ENCODE measurements at regions not wholly inside any gene's neighbourhood (a gene's known extent, or its start where the extent isn't known, plus 50 kb on each side); places are given as distances from the start of the nearest gene placed in this dataset.
"Not testable (repeated sequence)": the region's sequence is repeated elsewhere in the genome, so short reads cannot be mapped to it uniquely, and the experiment has no call there.

DNA sequence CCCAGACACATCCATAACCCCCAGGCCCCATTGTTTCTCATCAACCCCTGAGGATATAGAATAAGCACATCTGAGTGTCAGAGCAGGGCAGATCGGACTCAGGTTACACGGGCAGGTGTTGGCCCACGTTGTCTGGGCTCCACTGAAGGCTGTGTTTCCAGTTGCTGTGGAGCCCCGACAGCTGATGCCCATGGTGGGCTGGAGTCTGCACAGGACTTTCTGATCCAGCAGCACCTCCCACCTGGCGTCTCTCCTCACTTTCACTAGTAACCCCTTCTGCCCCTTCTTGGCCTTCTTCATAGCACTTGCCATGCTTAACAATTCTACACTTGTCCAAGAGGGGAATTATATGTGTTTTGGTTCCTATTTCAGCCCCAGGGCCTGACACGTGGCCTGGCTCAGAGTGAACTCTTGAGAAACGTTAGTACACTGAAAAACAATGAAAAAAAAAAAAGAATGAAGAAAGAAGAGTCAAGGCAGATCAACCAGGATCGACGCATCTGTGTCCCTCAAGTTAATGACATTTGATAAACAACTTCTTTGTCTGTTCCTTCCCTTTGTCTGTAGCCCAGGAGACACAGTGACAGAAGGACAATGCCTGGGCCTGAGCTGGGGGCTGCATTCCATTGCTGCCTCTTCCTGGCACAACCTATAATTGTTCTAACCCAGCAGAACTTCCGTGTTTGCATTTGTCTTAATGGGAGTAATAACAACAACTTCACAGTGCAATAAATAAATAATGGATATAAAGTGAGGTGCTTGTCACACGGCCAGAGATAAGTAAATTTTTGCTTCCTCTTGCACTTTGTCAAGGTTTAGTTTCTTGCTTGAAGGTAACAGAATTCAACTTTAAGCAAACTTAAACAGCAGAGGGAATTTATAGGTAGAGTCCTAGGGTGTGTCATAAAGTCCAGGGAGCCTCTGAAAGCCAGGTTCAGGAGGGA, 224.2 kb upstream of the SSTR4 start:
- no peak overlapping the region for H3K27ac ChIP-seq
- DNase-seq (ENCODE audit: low read depth, low spot score), result no peak

DNA sequence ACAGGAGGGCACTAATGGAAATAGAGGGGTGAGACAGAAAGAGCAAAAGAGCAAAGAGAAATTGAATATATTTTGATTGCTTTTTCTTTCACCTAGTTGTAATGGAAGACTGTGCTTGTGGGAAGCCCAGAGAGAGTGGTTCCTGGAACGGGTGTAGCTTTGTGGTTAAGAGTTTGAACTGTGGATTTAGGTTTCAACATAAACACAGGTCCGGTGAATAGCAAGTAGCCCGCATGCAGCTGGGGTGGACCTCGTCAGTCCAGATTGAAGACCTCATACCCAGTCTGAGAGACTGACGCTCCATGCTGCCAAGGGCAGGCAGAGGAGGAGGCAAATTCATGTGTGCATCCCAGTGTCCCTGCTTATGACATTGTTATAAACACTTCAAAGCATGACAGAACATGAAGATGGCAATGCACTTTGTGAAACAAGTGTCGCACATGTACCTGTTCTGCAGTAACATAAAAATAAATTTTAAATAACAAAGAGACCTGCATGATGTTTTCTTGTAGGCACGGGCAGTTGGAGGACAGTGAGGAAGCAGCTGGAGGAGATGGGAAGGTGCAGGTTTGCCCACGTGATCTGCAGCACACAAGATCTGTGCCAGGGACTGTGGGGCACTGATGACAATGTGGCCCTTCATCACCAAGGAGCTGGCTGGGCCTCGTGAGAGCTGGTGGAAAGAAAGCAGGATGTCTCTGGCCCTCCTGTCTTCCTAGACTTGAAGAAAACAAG, 220.5 kb upstream of the SSTR4 start:
- H3K27ac ChIP-seq, result no peak overlapping the region
- DNase-seq (ENCODE audit: low read depth, low spot score), result no peak

DNA sequence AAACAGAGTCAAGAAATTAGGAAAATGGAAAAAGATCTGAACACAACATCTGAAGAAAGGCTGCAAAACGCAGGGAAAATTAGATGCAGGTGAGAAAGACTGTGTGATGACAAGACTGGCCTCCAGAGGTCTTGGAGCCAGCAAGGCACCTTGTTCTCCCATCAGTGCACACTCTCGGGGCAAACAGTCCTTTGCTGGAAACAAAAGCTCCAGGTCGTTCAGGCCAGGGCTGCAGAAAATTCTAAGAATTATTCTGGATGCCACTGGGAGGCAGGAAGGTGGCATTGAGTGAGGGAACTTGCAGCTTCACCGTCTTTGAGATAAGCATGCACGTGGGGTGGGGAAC, 219.9 kb upstream of the SSTR4 start:
- DNase-seq (ENCODE audit: low read depth, low spot score), result no peak
- no peak overlapping the region for H3K27ac ChIP-seq

DNA sequence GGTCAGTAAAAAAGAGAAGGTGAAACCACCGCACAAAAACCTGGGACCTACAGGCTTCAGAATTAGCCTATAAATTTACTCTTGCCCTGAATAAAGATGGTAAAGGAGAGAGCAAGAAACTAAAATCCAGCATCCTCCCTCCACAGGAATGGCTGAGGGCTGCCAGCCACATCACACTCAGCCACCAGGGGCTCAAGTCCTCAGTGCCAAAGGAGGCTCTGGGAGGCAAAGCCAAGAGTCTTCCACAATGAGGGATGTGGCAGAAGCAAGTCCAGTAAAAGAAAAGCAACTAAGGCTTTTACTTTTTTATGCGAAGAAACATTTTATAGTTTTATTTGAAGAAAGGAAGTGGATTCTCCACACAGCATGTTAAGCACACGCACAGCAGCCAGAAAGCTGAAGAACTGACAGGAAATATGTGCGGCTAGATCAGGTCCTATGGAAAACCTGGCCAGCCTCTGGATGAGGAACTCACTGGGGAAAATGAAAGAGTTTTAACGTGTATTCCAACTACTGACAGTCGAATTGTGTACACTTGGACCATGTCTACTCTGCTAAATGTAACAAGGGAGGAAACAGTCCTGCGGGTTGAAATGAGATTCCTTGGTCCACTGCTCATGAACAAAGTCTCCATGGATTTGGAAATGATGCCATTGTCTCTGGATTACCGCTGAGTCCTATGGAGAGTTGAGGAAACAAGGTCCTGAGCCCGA, 219.4 kb upstream of the SSTR4 start:
- no peak overlapping the region for H3K27ac ChIP-seq
- DNase-seq (ENCODE audit: low read depth, low spot score), result no peak

DNA sequence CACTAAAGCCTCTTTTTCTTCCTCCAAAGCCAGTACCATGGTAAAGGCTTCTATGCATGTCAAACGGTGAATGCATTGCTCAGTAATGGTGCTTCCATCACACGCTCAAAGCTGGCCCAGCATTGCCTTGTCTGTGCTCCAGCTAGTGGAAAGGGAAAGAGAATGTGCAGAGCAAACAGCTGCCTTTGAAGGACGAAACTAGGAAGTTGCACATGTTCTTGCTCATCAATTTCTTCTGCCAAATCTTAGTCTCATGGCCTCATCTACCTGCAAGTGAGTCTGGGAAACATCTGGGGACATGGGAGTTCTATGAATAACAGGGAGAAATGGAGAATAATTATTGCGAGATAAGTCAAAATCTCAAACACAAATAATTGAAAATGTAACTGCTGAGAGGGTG, 216.5 kb upstream of the SSTR4 start:
- no peak for DNase-seq (ENCODE audit: low read depth, low spot score)
- no peak overlapping the region for H3K27ac ChIP-seq

DNA sequence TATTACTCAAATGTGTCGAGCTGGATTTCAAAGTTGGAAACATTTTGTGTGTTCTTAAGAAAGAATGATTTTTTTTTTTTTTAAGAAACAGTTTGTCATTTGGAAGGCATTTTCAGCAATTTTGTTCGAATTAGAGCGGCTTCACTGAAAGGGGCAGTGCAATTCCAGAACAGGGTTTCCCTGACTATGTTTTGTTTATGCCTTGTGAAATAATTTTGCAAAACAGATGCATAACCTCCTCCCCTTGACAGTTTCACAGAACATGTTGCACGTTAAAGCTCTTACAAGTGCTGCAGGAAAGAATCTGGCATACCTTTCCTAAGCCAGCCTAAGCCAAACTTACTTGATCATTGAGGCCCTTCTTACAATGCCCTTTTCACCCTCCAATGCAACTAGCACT, 216.0 kb upstream of the SSTR4 start:
- DNase-seq (ENCODE audit: low read depth, low spot score), result no peak
- no peak overlapping the region for H3K27ac ChIP-seq

DNA sequence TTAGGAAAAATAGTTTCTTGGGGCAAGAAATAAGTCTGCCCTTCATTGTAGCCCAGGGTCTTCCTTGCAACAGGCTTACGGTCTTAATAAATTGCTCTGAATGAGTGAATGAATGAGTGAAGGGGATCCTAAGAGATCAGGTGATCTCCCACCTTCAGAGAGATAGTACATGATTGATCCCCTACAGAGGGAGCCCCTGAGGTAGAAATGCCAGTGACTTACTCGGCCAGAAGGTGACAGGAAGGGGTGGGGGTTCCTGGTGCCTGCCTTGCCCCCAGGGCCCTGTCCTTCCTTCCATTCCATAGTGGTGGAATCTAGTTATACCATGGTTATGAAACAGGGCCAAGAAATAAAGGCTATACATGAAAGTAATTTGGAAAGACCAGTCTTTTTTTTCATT, 215.3 kb upstream of the SSTR4 start:
- DNase-seq (ENCODE audit: low read depth, low spot score), result no peak
- no peak overlapping the region for H3K27ac ChIP-seq

DNA sequence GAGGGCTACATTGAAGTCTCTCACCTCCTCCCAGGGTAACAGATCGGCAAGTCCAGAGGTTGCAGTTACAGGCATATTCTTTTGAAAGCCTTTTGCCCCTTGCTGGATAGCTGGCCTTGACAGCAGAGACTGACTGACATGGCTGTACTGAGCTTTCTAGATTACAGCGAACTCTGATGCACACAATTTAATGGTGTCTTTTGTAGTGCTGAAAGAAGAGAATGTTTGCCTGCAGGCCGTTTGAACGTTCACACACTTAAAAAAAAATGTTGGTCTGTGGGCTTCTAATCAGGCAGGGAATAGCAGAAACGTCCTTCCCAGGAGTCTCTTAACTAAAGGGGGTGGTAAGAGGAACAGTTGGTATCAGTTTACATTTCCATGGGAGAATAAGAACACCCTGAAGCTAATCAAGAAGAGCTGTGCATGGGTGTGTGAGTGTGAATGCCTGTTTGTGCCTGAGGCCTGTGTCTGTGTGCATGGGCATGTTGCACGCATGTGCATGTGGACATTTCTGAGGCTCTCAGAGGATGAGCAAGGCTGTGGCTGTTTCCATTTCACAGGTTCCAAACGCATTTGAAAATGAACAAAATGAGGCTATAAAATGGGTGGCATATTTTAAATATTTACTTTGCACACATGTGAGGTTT, 213.9 kb upstream of the SSTR4 start:
- no peak for DNase-seq (ENCODE audit: low read depth, low spot score)
- H3K27ac ChIP-seq, result no peak overlapping the region

DNA sequence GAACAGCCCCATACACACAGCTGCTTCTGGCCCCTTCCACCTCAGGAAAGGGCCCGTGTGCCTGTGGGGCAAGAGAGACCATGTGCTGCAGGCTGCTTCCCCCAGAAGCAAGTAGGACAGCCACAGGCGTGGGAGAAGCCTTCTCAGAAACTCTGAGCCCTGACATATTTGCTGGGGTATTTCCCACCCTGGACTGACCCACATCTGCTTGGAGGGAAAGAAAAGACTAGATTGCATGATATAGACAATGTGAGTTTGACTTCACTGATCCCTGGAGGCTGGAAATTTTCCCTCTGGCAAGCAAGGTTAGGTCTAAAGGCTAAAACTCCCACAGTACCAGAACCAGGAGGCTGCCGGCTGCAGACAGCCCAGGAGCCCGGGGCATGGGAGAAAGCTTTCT, 213.3 kb upstream of the SSTR4 start:
- no peak overlapping the region for H3K27ac ChIP-seq
- no peak for DNase-seq (ENCODE audit: low read depth, low spot score)

DNA sequence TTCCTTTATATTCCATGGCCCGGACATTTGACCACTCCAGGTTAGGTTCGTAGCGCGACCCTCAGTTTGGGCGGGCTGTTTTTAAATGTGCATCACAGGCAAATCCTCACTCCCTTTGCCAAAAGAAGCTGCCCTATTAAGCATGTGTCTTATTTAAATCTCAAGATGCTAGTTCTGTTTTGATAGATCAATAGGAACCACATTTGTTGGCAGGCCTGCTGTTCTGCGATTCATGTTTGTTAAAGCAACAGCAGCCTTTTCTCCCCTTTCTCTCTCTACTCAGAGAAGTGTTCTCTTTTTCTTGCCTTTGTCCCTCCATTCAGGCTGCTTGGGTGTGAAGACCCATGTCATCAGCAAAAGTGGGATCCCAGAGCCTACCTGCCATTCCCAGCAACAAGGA, 212.0 kb upstream of the SSTR4 start:
- no peak for DNase-seq (ENCODE audit: low read depth, low spot score)
- H3K27ac ChIP-seq, result no peak overlapping the region

DNA sequence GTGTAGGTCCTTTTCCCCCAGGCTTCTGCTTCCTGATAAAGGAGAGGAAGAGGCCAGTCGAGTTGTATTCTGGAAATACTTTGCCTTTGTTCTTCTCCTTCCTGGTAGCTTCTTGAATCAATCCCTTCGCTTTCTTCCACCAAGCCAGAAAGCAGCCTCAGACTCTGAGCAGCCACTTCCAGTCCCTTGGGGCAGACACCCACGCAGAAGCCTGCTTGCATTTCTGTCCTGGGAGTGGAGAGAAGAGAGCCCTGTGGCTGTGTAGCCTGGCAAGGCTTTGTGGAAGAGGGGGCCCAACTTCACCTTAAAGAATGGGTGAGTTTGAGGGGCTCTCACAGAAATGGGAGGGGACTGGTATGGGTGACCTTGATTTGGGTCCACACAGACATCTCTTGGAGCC, 211.0 kb upstream of the SSTR4 start:
- no peak overlapping the region for H3K27ac ChIP-seq
- no peak for DNase-seq (ENCODE audit: low read depth, low spot score)

DNA sequence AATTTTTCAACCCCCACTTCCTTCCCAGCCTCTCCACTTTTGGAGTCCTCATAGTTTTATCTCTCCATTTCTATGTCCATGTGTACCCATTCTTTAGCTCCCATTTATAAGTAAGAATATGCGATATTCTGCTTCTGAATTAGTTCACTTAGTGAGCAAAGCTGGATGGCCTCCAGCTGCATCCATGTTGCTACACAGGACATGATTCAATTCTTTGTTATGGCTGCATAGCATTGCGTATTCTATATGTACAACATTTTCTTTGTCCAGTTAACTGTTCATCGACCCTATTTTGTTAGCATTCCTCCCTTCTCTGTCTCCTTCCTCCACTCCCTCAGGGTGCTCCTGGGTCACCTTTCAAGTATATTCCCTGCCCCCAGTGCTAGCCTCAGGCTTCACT, 210.0 kb upstream of the SSTR4 start:
- DNase-seq (ENCODE audit: low read depth, low spot score), result no peak
- H3K27ac ChIP-seq, result peak overlapping the region; percentile 63

DNA sequence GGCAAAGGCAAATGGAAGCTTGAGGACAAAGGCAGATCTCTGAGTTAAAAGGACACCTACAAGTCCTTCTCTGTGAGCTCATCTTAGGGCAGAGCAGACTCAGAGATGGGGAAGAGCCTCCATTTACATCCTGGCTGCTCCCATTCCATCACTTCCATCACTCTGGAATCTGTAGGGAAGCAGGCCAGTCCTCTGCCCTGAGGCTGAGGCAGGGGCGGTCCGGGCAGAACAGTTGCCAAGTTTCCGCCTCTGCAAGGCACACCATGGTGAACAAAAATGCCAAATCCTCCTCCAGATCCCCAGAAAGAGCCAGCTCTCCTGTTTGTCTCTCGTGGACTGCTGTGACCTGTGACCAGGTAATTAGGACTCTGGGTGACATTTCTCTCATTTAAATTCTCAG, 209.6 kb upstream of the SSTR4 start:
- peak overlapping the region; percentile 63 for H3K27ac ChIP-seq

DNA sequence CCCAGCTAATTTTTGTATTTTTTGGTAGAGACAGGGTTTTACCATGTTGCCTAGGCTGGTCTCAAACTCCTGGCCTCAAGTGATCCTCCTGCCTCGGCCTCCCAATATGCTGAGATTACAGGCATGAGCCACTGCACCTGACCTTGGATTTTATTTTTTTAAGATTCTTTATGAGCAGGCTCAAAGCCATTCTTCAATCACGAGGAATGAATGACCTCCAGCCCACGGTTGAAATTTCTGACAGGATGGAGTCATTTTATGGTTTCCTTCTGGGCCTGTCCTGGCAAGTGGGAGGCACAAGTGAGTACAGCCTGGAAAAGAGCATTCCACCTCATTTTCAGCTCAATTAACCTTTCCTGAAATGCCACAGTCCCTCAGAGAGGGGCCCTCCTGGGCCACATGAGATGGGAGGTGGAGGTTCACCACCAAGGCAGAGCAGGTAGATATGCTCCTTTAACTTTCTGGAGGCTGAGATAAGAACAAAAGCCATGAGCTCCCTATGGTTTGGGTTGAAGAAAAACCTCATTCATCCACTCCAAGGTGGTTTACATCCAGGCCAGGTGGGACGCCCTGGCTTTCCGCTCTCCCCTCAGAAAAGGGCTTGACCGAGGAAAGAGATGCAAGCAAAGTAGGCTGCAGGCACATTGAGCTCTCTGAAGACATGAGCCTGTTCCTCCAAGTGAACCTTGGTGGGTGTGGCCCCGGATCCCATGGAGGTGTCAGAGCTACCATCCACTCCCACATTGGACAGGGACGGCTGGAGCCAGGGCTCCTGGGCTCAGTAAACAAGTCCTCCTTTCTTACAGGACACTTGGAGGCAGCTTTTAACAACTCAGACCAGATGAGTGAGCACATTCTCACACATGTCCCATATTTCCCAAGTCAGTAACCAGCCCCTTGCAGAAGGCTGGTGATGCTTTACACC, 208.5 kb upstream of the SSTR4 start:
- no peak for DNase-seq (ENCODE audit: low read depth, low spot score)

More for the DNA sequence above, 209.6 kb upstream of the SSTR4 start:
- no peak for DNase-seq (ENCODE audit: low read depth, low spot score)

DNA sequence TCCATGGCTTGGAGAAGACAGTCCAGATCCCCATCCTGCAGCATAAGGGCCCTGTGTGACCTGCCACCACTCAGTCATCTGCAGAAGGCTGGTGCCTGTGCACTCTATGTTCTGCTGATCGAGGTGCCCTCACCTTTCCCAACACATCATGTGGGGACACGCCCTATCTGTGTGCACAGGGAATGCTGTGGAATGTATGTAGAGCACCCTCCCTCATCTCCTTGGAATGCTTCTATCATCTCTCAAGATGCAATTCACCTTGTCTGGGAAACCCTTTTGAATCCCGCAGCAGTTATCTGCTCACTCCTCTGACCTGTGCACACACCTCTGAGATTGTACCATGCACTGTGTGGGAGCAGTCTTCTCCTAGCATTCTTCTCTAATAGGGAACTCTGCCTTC, 207.2 kb upstream of the SSTR4 start:
- DNase-seq (ENCODE audit: low read depth, low spot score), result no peak
- H3K27ac ChIP-seq, result no peak overlapping the region

More for the DNA sequence above, 208.5 kb upstream of the SSTR4 start:
- H3K27ac ChIP-seq, result peak overlapping the region; percentile 63

DNA sequence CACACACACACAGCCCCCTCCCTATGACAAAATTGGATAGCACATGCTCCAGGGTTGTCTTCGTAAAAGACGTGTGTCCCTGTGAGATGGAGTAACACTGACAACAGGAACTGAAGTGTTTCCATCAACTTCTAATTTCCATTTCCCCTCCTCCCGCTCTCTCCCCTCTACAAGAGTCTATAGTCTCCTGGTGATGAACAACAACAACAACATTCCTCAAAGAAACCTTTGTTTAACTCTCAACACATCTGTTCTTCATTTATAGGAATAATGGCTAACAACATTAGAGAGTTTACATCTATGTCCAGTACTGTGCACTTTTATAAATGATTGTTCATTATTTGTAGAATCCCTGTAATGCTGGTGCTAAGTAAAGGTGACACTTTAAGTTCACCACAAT, 205.8 kb upstream of the SSTR4 start:
- no peak overlapping the region for H3K27ac ChIP-seq
- DNase-seq (ENCODE audit: low read depth, low spot score), result no peak

DNA sequence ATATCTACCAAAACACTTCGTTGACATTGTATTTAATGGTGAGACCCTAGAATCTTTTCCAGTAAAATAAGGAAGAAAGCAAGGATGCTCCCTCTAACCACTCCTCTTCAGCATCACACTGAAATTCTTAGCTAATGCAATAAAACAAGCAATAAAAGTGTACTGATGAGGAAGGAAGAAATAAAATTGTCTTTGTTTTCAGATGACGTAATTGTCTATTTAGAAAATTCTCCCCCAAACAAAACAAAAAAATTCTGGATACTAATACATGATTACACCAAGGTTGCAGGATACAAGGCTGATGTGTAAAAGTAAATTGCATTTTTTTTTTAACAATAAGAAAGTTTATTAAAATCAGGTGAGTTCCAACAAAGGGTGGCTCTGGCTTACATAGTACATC, 205.0 kb upstream of the SSTR4 start:
- no peak for DNase-seq (ENCODE audit: low read depth, low spot score)
- H3K27ac ChIP-seq, result no peak overlapping the region

DNA sequence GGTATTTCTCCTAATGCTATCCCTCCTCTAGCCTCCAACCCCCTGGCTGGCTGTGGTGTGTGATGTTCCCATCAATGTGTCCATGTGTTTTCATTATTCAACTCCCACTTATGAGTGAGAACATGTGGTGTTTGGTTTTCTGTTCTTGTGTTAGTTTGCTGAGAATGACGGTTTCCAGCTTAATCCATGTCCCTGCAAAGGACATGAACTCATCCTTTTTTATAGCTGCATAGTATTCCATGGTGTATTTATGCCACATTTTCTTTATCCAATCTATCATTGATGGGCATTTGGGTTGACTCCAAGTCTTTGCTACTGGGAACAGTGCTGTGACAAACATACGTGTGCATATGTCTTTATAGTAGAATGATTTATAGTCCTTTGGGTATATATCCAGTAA, 204.4 kb upstream of the SSTR4 start:
- not testable (repeated sequence) for H3K27ac ChIP-seq; DNase-seq (ENCODE audit: low read depth, low spot score)

DNA sequence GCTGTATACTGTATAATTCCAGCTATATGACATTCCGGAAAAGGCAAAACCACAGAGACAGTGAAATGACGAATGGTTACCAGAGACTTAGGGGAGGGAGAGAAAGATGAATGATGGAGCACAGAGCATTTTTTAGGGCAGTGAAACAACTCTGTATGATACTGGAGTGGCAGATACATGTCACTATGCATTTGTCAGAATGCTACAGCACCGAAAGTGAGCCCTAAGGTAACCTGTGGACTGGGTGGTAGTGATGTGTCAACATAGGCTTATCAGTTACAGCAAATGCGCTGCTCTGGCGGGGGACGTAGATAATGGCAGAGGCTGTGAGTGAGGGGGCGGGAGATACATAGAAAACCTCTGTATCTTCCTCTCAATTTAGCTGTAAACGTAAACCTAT, 201.3 kb upstream of the SSTR4 start:
- DNase-seq (ENCODE audit: low read depth, low spot score), result no peak
- H3K27ac ChIP-seq, result no peak overlapping the region

Measured in epithelial cell of prostate (primary cell).